ENCODE measurements at regions not wholly inside any gene's neighbourhood (a gene's known extent, or its start where the extent isn't known, plus 50 kb on each side); places are given as distances from the start of the nearest gene placed in this dataset.

- Histone ChIP-seq H3K4me3 (no peak overlapping the region), H3K36me3 (no peaks in the 10 kb centered on the region), H3K27me3 (no peaks in the 10 kb centered on the region), H3K4me1 (no peaks in the 10 kb centered on the region), H3K27ac (no peak overlapping the region), H3K9me3 (no peaks in the 10 kb centered on the region)
- TF ChIP-seq EP300 (IDR thresholded peaks at IDR 0.05) (no peak), POLR2AphosphoS5 (IDR thresholded peaks at IDR 0.05) (no peak), POLR2A (IDR thresholded peaks at IDR 0.05) (no peak)
- TF ChIP-seq, protein P1, sequence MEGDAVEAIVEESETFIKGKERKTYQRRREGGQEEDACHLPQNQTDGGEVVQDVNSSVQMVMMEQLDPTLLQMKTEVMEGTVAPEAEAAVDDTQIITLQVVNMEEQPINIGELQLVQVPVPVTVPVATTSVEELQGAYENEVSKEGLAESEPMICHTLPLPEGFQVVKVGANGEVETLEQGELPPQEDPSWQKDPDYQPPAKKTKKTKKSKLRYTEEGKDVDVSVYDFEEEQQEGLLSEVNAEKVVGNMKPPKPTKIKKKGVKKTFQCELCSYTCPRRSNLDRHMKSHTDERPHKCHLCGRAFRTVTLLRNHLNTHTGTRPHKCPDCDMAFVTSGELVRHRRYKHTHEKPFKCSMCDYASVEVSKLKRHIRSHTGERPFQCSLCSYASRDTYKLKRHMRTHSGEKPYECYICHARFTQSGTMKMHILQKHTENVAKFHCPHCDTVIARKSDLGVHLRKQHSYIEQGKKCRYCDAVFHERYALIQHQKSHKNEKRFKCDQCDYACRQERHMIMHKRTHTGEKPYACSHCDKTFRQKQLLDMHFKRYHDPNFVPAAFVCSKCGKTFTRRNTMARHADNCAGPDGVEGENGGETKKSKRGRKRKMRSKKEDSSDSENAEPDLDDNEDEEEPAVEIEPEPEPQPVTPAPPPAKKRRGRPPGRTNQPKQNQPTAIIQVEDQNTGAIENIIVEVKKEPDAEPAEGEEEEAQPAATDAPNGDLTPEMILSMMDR (IDR thresholded peaks at IDR 0.05) = no peak
- ATAC-seq (ENCODE audit: low FRiP score in 2 of 2) (no peak), DNase-seq (no peak)
- WGBS, 2 donors = 87 to 91% methylated on average over 5 of the region's 5 CpGs
Observed at GRCh38 chr6:113050979-113051378, 703.8 kb downstream of the RFPL4B start.

DNA sequence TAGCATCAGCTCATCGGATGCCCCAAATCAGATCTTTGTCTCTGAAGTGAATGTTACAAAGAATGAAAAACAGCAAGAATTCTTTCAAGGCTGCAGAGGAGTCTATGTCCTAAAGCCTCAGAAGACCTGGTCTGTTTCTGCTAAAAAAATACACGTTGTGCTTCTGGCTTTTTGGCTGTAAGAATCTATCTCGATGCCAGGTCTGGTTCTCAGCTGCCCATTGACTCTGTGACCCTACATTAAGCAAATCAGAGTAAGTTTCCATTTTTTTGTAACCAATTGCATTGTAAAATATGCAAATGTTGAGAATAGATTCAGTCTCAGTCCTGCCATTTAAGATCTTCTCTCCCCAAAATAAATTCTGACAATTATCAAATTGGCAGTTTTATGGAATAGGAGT lies 705.4 kb downstream of the RFPL4B start:
- Histone ChIP-seq H3K9me3 (no peaks in the 10 kb centered on the region), H3K36me3 (no peaks in the 10 kb centered on the region), H3K4me1 (no peaks in the 10 kb centered on the region), H3K27ac (no peak overlapping the region), H3K27me3 (no peaks in the 10 kb centered on the region), H3K4me3 (no peak overlapping the region)
- no peak for TF ChIP-seq EP300 (IDR thresholded peaks at IDR 0.05)
- TF ChIP-seq, protein P1 (IDR thresholded peaks at IDR 0.05) = no peak
- no peak for TF ChIP-seq POLR2A (IDR thresholded peaks at IDR 0.05)
- no peak for TF ChIP-seq POLR2AphosphoS5 (IDR thresholded peaks at IDR 0.05)
- no peak for DNase-seq
- WGBS, 2 donors = 88 to 90% methylated on average over 3 of the region's 3 CpGs
- no peak for ATAC-seq (ENCODE audit: low FRiP score in 2 of 2)

DNA sequence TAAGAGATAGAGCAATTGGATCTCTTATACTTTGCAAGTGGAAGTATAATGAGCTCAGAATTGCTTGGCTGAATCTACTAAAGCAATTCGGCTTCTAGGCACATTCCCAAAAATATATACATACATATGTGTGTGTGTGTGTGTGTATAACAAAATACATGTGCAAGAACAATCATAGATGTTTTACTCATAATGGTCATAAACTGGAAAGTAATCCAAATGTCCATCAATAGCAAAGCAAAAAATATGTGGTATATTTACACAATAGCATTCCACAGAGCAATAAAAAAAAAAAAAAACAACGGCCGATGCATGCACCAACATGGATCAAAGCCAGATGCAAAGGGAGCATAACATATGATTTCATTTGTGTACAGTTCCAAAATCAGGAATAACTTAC lies 707.9 kb downstream of the RFPL4B start:
- no peak for DNase-seq
- ATAC-seq (ENCODE audit: low FRiP score in 2 of 2) = no peak
- H3K9me3 ChIP-seq = no peaks in the 10 kb centered on the region
- 70 to 76% methylated on average over 3 of the region's 3 CpGs for WGBS, 2 donors
- H3K4me1 ChIP-seq = no peaks in the 10 kb centered on the region
- TF ChIP-seq EP300 (IDR thresholded peaks at IDR 0.05) (no peak), POLR2AphosphoS5 (IDR thresholded peaks at IDR 0.05) (no peak), POLR2A (IDR thresholded peaks at IDR 0.05) (no peak)
- TF ChIP-seq, protein P1 (IDR thresholded peaks at IDR 0.05) = no peak
- H3K27me3 ChIP-seq = no peaks in the 10 kb centered on the region
- no peak overlapping the region for H3K4me3 ChIP-seq
- H3K27ac ChIP-seq = no peak overlapping the region
- no peaks in the 10 kb centered on the region for H3K36me3 ChIP-seq

GRCh38 chr6:113055998-113056397 lies 708.9 kb downstream of the RFPL4B start:
- no peak for DNase-seq
- 0 to 26% methylated on average over 1 of the region's 1 CpG for whole genome bisulfite sequencing, 2 donors
- no peaks in the 10 kb centered on the region for H3K27me3 ChIP-seq
- no peaks in the 10 kb centered on the region for H3K4me1 ChIP-seq
- TF ChIP-seq POLR2AphosphoS5 (IDR thresholded peaks at IDR 0.05) (no peak), EP300 (IDR thresholded peaks at IDR 0.05) (no peak)
- TF ChIP-seq, protein P1 (IDR thresholded peaks at IDR 0.05) = no peak
- H3K27ac ChIP-seq = no peak overlapping the region
- ATAC-seq (ENCODE audit: low FRiP score in 2 of 2) = no peak
- no peak overlapping the region for H3K4me3 ChIP-seq
- H3K9me3 ChIP-seq = no peaks in the 10 kb centered on the region
- H3K36me3 ChIP-seq = no peaks in the 10 kb centered on the region

- TF ChIP-seq POLR2A (IDR thresholded peaks at IDR 0.05) (no peak), POLR2AphosphoS5 (IDR thresholded peaks at IDR 0.05) (no peak), EP300 (IDR thresholded peaks at IDR 0.05) (no peak)
- TF ChIP-seq, protein P1 (IDR thresholded peaks at IDR 0.05) = no peak
- no peak overlapping the region for H3K4me3 ChIP-seq
- H3K27me3 ChIP-seq = no peaks in the 10 kb centered on the region
- ATAC-seq (ENCODE audit: low FRiP score in 2 of 2) (no peak), DNase-seq (no peak)
- no peaks in the 10 kb centered on the region for H3K9me3 ChIP-seq
- no peak overlapping the region for H3K27ac ChIP-seq
- WGBS, 2 donors = 75 to 79% methylated on average over 1 of the region's 1 CpG
- H3K4me1 ChIP-seq = no peaks in the 10 kb centered on the region
- no peaks in the 10 kb centered on the region for H3K36me3 ChIP-seq
Observed at GRCh38 chr6:113057567-113058053, 710.5 kb downstream of the RFPL4B start.
